Epithelial cell of esophagus (primary cell): ENCODE measurements at regions not wholly inside any gene's neighbourhood (a gene's known extent, or its start where the extent isn't known, plus 50 kb on each side); places are given as distances from the start of the nearest gene placed in this dataset.

Experiments
- DNase-seq: peaks from one replicate; pipeline ENCODE4 v3.0.0; 2010; ENCODE audit warnings: low read depth
- H3K4me3 ChIP-seq: 2 replicates; pipeline ENCODE4 v1.5.1; 2011; ENCODE audit warnings: mild to moderate bottlenecking, low read length, control low read depth
- CTCF ChIP-seq: IDR thresholded peaks from 2 replicates; pipeline ENCODE4 v1.5.1; 2011; ENCODE audit warnings: low read depth, mild to moderate bottlenecking, low read length, control low read depth, inconsistent platforms; ENCODE audit not compliant: insufficient read depth; ENCODE audit errors: missing control alignments

GRCh38 chr13:72144636-72145035 lies 277.6 kb upstream of the DACH1 start:
- no peak overlapping the region for H3K4me3 ChIP-seq
- no peak for TF ChIP-seq CTCF
- peak; percentile 26 for DNase-seq

- no peak overlapping the region for H3K4me3 ChIP-seq
- DNase-seq, result peak; percentile 86
- no peak for TF ChIP-seq CTCF
Observed at GRCh38 chr13:72141855-72142519, 275.0 kb upstream of the DACH1 start.

DNA sequence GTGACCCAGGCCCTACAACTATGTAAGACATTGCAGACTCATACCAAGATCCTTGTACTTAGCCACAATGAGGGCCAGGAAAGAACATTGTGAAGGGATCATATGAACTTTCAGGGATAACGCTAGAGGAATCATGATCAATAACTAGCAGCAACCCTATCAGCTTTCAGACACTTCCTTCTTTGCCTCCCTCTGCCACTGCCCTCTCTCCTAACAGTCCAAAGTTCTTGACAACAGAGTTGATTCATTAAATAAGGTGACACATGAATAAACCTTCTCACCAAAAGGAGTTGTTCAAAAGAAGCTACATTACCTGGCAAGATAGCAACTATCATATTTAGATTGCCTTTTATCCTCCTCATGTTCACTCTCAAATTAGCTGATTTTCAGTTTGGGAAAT lies 272.2 kb upstream of the DACH1 start:
- no peak for TF ChIP-seq CTCF
- DNase-seq, result no peak
- no peak overlapping the region for H3K4me3 ChIP-seq

GRCh38 chr13:72132075-72132474 lies 265.1 kb upstream of the DACH1 start:
- no peak for DNase-seq
- TF ChIP-seq CTCF, result no peak
- H3K4me3 ChIP-seq, result no peak overlapping the region

DNA sequence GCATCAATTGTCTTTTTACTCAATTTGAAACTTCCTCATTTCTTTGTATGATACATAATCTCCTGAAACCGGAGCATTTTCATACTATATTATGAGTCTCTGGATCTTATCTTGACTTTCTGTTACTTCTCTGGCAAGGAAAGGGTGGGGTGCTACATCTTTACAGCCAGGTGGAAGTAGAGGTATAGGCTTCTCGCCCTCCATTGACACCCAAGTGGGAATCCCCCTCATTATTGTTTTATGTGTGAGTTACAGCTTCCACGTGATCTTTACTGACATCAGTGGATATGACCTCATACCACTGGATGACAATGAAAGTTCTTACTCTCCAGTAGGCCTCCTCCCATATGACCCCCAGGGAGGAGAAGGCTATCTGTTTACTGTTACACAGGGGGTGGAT lies 262.1 kb upstream of the DACH1 start:
- no peak for DNase-seq
- no peak for TF ChIP-seq CTCF
- no peak overlapping the region for H3K4me3 ChIP-seq

DNA sequence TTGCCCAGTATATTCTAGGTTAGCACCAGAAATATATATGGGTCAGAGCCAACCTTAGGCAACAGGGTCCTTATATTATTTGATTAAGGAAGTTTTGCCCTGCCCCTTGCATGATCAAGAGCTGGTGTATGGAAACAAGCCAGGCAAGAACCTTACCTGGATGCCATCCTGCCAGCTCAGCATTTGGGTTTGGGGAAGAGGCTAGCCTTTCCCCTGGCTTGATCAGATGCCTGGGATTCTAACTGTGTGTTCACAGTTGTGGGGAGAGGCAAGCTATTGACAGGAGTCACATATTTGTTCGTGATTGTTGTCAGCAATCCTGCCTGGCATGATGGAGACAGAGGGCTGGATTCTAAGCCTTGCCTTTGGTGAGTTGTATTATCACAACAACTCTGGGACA lies 260.0 kb upstream of the DACH1 start:
- peak; percentile 72 for DNase-seq
- H3K4me3 ChIP-seq, result no peak overlapping the region
- TF ChIP-seq CTCF, result no peak

- H3K4me3 ChIP-seq, result no peak overlapping the region
- TF ChIP-seq CTCF, result no peak
Observed at GRCh38 chr13:72126424-72126823, 259.4 kb upstream of the DACH1 start.

More at GRCh38 chr13:72126424-72126823, 259.4 kb upstream of the DACH1 start:
- peak; percentile 37 for DNase-seq
